ENCODE measurements at regions not wholly inside any gene's neighbourhood (a gene's known extent, or its start where the extent isn't known, plus 50 kb on each side); places are given as distances from the start of the nearest gene placed in this dataset.
"Not testable (repeated sequence)": the region's sequence is repeated elsewhere in the genome, so short reads cannot be mapped to it uniquely, and the experiment has no call there.

- DNase-seq (ENCODE audit: low spot score) = no peak
Observed at GRCh38 chr11:103805688-103806009, 230.8 kb upstream of the DDI1 start.

- no peak for DNase-seq (ENCODE audit: low spot score)
Observed at GRCh38 chr11:103806130-103806895, 230.1 kb upstream of the DDI1 start.

GRCh38 chr11:103807806-103808205 lies 228.6 kb upstream of the DDI1 start:
- no peak for DNase-seq (ENCODE audit: low spot score)

GRCh38 chr11:103808252-103808651 lies 228.2 kb upstream of the DDI1 start:
- no peak for DNase-seq (ENCODE audit: low spot score)

- no peak for DNase-seq (ENCODE audit: low spot score)
Observed at GRCh38 chr11:103811870-103812455, 224.5 kb upstream of the DDI1 start.

- DNase-seq (ENCODE audit: low spot score) = no peak
Observed at GRCh38 chr11:103812680-103813079, 223.8 kb upstream of the DDI1 start.

GRCh38 chr11:103820345-103820744 lies 216.1 kb upstream of the DDI1 start:
- not testable (repeated sequence) for DNase-seq (ENCODE audit: low spot score)

GRCh38 chr11:103824116-103824515 lies 212.3 kb upstream of the DDI1 start:
- no peak for DNase-seq (ENCODE audit: low spot score)

GRCh38 chr11:103825469-103825868 lies 211.0 kb upstream of the DDI1 start:
- DNase-seq (ENCODE audit: low spot score) = no peak

GRCh38 chr11:103826856-103827255 lies 209.6 kb upstream of the DDI1 start:
- no peak for DNase-seq (ENCODE audit: low spot score)

GRCh38 chr11:103829596-103829995 lies 206.8 kb upstream of the DDI1 start:
- no peak for DNase-seq (ENCODE audit: low spot score)

- DNase-seq (ENCODE audit: low spot score) = no peak
Observed at GRCh38 chr11:103830205-103830604, 206.2 kb upstream of the DDI1 start.

GRCh38 chr11:103832762-103833161 lies 203.7 kb upstream of the DDI1 start:
- DNase-seq (ENCODE audit: low spot score) = no peak

- no peak for DNase-seq (ENCODE audit: low spot score)
Observed at GRCh38 chr11:103842191-103842590, 194.2 kb upstream of the DDI1 start.

- no peak for DNase-seq (ENCODE audit: low spot score)
Observed at GRCh38 chr11:103842795-103843194, 193.6 kb upstream of the DDI1 start.

GRCh38 chr11:103844327-103845215 lies 191.9 kb upstream of the DDI1 start:
- no peak for DNase-seq (ENCODE audit: low spot score)

GRCh38 chr11:103845331-103845730 lies 191.1 kb upstream of the DDI1 start:
- DNase-seq (ENCODE audit: low spot score) = no peak

- no peak for DNase-seq (ENCODE audit: low spot score)
Observed at GRCh38 chr11:103848686-103849085, 187.8 kb upstream of the DDI1 start.

- DNase-seq (ENCODE audit: low spot score) = no peak
Observed at GRCh38 chr11:103849366-103849765, 187.1 kb upstream of the DDI1 start.

- no peak for DNase-seq (ENCODE audit: low spot score)
Observed at GRCh38 chr11:103850419-103851165, 185.8 kb upstream of the DDI1 start.

GRCh38 chr11:103851166-103851651 lies 185.2 kb upstream of the DDI1 start:
- no peak for DNase-seq (ENCODE audit: low spot score)
